Right lobe of liver (tissue), 4 donors: ENCODE measurements at regions not wholly inside any gene's neighbourhood (a gene's known extent, or its start where the extent isn't known, plus 50 kb on each side); places are given as distances from the start of the nearest gene placed in this dataset.

Experiments
- POLR2A ChIP-seq: fragments of 450-650 bp; IDR thresholded peaks from one replicate; pipeline ENCODE4 v1.6.1; 2017; ENCODE audit warnings: antibody characterized with exemption, mild to moderate bottlenecking
- TF ChIP-seq, protein P1 (sequence below), 4 donors: fragments of 200-600 bp in 3 of 4; fragments of 450-650 bp in 1 of 4; IDR thresholded peaks; one replicate each; pipeline versions ENCODE4 v1.5.1 to v1.8.0; 2016 to 2022; ENCODE audit warnings: antibody characterized with exemption in 4 of 4, mild to moderate bottlenecking in 2 of 4
- donor health status: DM: no; HTN: no; CAD: no.
- donor health status: DM: no; HTN: no; CAD: no.
- donor health status: DM: no; HTN: yes; CAD: no.

DNA sequence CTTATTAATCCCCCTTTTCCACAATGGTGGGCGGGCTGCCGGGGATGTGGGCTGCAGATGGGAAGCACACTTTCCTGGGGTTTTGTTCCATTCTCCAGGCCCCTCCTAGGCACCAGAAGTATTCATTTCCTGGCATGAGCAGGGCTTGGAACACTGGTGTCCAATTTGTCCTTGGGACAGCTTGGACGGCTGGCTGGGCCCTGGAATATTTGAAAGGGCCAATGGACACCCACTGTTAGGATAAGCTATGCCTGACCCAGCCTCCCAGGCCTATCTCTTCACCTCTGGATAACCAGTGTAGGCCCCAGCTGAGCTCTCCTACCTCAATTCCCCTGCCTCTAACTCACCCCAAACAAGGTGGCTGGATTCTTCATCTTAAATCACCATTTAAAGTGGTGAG is 354.9 kb downstream of the PTEN start:
- TF ChIP-seq, protein P1, sequence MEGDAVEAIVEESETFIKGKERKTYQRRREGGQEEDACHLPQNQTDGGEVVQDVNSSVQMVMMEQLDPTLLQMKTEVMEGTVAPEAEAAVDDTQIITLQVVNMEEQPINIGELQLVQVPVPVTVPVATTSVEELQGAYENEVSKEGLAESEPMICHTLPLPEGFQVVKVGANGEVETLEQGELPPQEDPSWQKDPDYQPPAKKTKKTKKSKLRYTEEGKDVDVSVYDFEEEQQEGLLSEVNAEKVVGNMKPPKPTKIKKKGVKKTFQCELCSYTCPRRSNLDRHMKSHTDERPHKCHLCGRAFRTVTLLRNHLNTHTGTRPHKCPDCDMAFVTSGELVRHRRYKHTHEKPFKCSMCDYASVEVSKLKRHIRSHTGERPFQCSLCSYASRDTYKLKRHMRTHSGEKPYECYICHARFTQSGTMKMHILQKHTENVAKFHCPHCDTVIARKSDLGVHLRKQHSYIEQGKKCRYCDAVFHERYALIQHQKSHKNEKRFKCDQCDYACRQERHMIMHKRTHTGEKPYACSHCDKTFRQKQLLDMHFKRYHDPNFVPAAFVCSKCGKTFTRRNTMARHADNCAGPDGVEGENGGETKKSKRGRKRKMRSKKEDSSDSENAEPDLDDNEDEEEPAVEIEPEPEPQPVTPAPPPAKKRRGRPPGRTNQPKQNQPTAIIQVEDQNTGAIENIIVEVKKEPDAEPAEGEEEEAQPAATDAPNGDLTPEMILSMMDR (IDR thresholded peaks at IDR 0.05): no peak
- TF ChIP-seq POLR2A: no peak
